RWPE2 (cell line): ENCODE measurements at regions not wholly inside any gene's neighbourhood (a gene's known extent, or its start where the extent isn't known, plus 50 kb on each side); places are given as distances from the start of the nearest gene placed in this dataset.
"Not testable (repeated sequence)": the region's sequence is repeated elsewhere in the genome, so short reads cannot be mapped to it uniquely, and the experiment has no call there.

Source experiments
- ATAC-seq: fragments of 200-7000 bp; cut with Tn5 transposase; 3 replicates; pipeline ENCODE4 v1.9.1; 2021; ENCODE audit warnings: low read depth
- DNase-seq: peaks from one replicate; pipeline ENCODE4 v3.0.0-alpha.2; 2020; ENCODE audit warnings: low spot score
- H3K27ac ChIP-seq: fragments of 450-650 bp; 2 replicates; pipeline ENCODE4 v1.5.1; 2017; ENCODE audit warnings: mild to moderate bottlenecking; ENCODE audit not compliant: poor library complexity, severe bottlenecking
- H3K27me3 ChIP-seq: fragments of 250-450 bp; sonication (Bioruptor Pico); 2 replicates; pipeline ENCODE4 v1.5.1; 2021; ENCODE audit warnings: mild to moderate bottlenecking, moderate library complexity; ENCODE audit not compliant: insufficient read depth, poor library complexity, severe bottlenecking
- H3K36me3 ChIP-seq: fragments of 250-450 bp; sonication (Bioruptor Pico); 2 replicates; pipeline ENCODE4 v1.5.1; 2020; ENCODE audit warnings: low read depth, mild to moderate bottlenecking, moderate library complexity
- H3K4me1 ChIP-seq: fragments of 250-450 bp; sonication (Bioruptor Pico); 2 replicates; pipeline ENCODE4 v1.5.1; 2021; ENCODE audit warnings: mild to moderate bottlenecking, moderate library complexity; ENCODE audit not compliant: insufficient read depth, poor library complexity, severe bottlenecking
- H3K4me3 ChIP-seq: fragments of 250-450 bp; sonication (Bioruptor Pico); 2 replicates; pipeline ENCODE4 v1.5.1; 2021; ENCODE audit warnings: mild to moderate bottlenecking, moderate library complexity; ENCODE audit not compliant: severe bottlenecking
- H3K9me3 ChIP-seq: fragments of 250-450 bp; sonication (Bioruptor Pico); 2 replicates; pipeline ENCODE4 v1.5.1; 2021; ENCODE audit warnings: mild to moderate bottlenecking, moderate library complexity; ENCODE audit not compliant: severe bottlenecking
- CTCF ChIP-seq: fragments of 450-650 bp; IDR thresholded peaks from one replicate; pipeline ENCODE4 v1.5.1; 2017; ENCODE audit warnings: mild to moderate bottlenecking, moderate library complexity; ENCODE audit not compliant: poor library complexity, severe bottlenecking

- Histone ChIP-seq H3K27me3 (no peaks in the 10 kb centered on the region), H3K36me3 (no peaks in the 10 kb centered on the region), H3K27ac (no peak overlapping the region), H3K4me1 (no peaks in the 10 kb centered on the region), H3K9me3 (no peaks in the 10 kb centered on the region), H3K4me3 (no peak overlapping the region)
- ATAC-seq (no peak), DNase-seq (no peak)
- no peak for TF ChIP-seq CTCF
Observed at GRCh38 chr1:227508431-227508830, 54.9 kb upstream of the ZNF678 start.

- not testable (repeated sequence) for H3K27ac ChIP-seq, H3K4me3 ChIP-seq, DNase-seq, H3K36me3 ChIP-seq, H3K9me3 ChIP-seq, H3K4me1 ChIP-seq, ATAC-seq, H3K27me3 ChIP-seq
Observed at GRCh38 chr1:227506490-227507393, 56.6 kb upstream of the ZNF678 start.

GRCh38 chr1:227496045-227496444 lies 67.3 kb upstream of the ZNF678 start:
- H3K9me3 ChIP-seq, H3K4me3 ChIP-seq, DNase-seq, ATAC-seq, H3K27me3 ChIP-seq, H3K27ac ChIP-seq, H3K4me1 ChIP-seq, H3K36me3 ChIP-seq: not testable (repeated sequence)

GRCh38 chr1:227493863-227494551 lies 69.3 kb upstream of the ZNF678 start:
- DNase-seq, H3K27me3 ChIP-seq, ATAC-seq, H3K9me3 ChIP-seq, H3K36me3 ChIP-seq, H3K27ac ChIP-seq, H3K4me1 ChIP-seq, H3K4me3 ChIP-seq: not testable (repeated sequence)

- no peaks in the 10 kb centered on the region for H3K9me3 ChIP-seq
- H3K36me3 ChIP-seq, result no peaks in the 10 kb centered on the region
- no peaks in the 10 kb centered on the region for H3K27me3 ChIP-seq
- no peak overlapping the region for H3K27ac ChIP-seq
- no peaks in the 10 kb centered on the region for H3K4me1 ChIP-seq
- DNase-seq (no peak), ATAC-seq (no peak)
- no peak for TF ChIP-seq CTCF
- H3K4me3 ChIP-seq, result no peak overlapping the region
Observed at GRCh38 chr1:227490478-227490877, 72.9 kb upstream of the ZNF678 start.

- Histone ChIP-seq H3K4me1 (no peaks in the 10 kb centered on the region), H3K36me3 (no peaks in the 10 kb centered on the region), H3K9me3 (no peaks in the 10 kb centered on the region), H3K27ac (no peak overlapping the region), H3K27me3 (no peaks in the 10 kb centered on the region), H3K4me3 (no peak overlapping the region)
- no peak for ATAC-seq
- no peak for DNase-seq
- no peak for TF ChIP-seq CTCF
Observed at GRCh38 chr1:227490001-227490400, 73.4 kb upstream of the ZNF678 start.
